Hepatocyte (in vitro differentiated cells): ENCODE measurements at regions not wholly inside any gene's neighbourhood (a gene's known extent, or its start where the extent isn't known, plus 50 kb on each side); places are given as distances from the start of the nearest gene placed in this dataset.
"Not testable (repeated sequence)": the region's sequence is repeated elsewhere in the genome, so short reads cannot be mapped to it uniquely, and the experiment has no call there.

ENCODE experiments used
- DNase-seq: peaks from one replicate; pipeline ENCODE4 v3.0.0-alpha.2; 2016; ENCODE audit warnings: low spot score
- H2AFZ ChIP-seq: fragments of 200-600 bp; sonication (generic); 2 replicates; pipeline ENCODE4 v1.6.0; 2016; ENCODE audit warnings: antibody characterized with exemption, mild to moderate bottlenecking
- H3K27ac ChIP-seq: fragments of 200-600 bp; sonication (generic); 2 replicates; pipeline ENCODE4 v1.5.1; 2016; ENCODE audit warnings: mild to moderate bottlenecking
- H3K27me3 ChIP-seq: fragments of 200-600 bp; sonication (generic); 2 replicates; pipeline ENCODE4 v1.6.1; 2016
- H3K36me3 ChIP-seq: fragments of 200-600 bp; sonication (generic); replicated peaks from 2 replicates; pipeline ENCODE4 v1.5.1; 2016; ENCODE audit warnings: low read depth; ENCODE audit not compliant: insufficient read depth
- H3K4me1 ChIP-seq: fragments of 200-600 bp; sonication (generic); 2 replicates; pipeline ENCODE4 v1.5.1; 2016; ENCODE audit warnings: mild to moderate bottlenecking, moderate library complexity; ENCODE audit not compliant: insufficient read depth
- H3K4me2 ChIP-seq: fragments of 200-600 bp; sonication (generic); 2 replicates; pipeline ENCODE4 v1.6.0; 2016
- H3K4me3 ChIP-seq: fragments of 200-600 bp; sonication (generic); 2 replicates; pipeline ENCODE4 v1.5.1; 2016; ENCODE audit warnings: mild to moderate bottlenecking
- H3K79me2 ChIP-seq: fragments of 200-600 bp; sonication (generic); 2 replicates; pipeline ENCODE4 v1.6.0; 2017; ENCODE audit warnings: mild to moderate bottlenecking
- H3K9me2 ChIP-seq: fragments of 200-600 bp; sonication (generic); replicated peaks from 2 replicates; pipeline ENCODE4 v1.6.0; 2017; ENCODE audit warnings: mild to moderate bottlenecking; ENCODE audit not compliant: insufficient read depth
- H3K9me3 ChIP-seq: fragments of 200-600 bp; sonication (generic); 2 replicates; pipeline ENCODE4 v1.5.1; 2016; ENCODE audit warnings: low read depth, mild to moderate bottlenecking
- H4K20me1 ChIP-seq: fragments of 200-600 bp; sonication (generic); 2 replicates; pipeline ENCODE4 v1.6.0; 2016; ENCODE audit warnings: mild to moderate bottlenecking; ENCODE audit not compliant: insufficient read depth, poor library complexity, severe bottlenecking
- EZH2 ChIP-seq: fragments of 200-600 bp; sonication (generic); IDR thresholded peaks from 2 replicates; pipeline ENCODE4 v1.6.1; 2016; ENCODE audit warnings: antibody characterized with exemption, mild to moderate bottlenecking, borderline replicate concordance
- EZH2phosphoT487 ChIP-seq: fragments of 200-600 bp; sonication (generic); IDR thresholded peaks from one replicate; pipeline ENCODE4 v1.6.1; 2018; ENCODE audit warnings: antibody characterized with exemption, mild to moderate bottlenecking, low read depth, moderate library complexity; ENCODE audit not compliant: unreplicated experiment, severe bottlenecking
- WGBS: methylation state at CpG from one replicate; pipeline ENCODE4 v1.1.6; 2016; ENCODE audit warnings: low lambda C conversion rate; ENCODE audit errors: missing lambda C conversion rate; 5-methylcytosine and 5-hydroxymethylcytosine counted together
- TF ChIP-seq, protein P1 (sequence below): fragments of 200-600 bp; sonication (generic); IDR thresholded peaks from 2 replicates; pipeline ENCODE4 v1.5.1; 2016; ENCODE audit warnings: antibody characterized with exemption, mild to moderate bottlenecking; ENCODE audit not compliant: poor library complexity

GRCh38 chr17:74130841-74131240, 72.6 kb upstream of the RPL38 start:
- Histone ChIP-seq H2AFZ (no peak overlapping the region), H3K9me3 (no peaks in the 10 kb centered on the region), H3K79me2 (no peaks in the 10 kb centered on the region), H3K9me2 (no peaks in the 10 kb centered on the region), H3K27ac (no peak overlapping the region), H4K20me1 (no peaks in the 10 kb centered on the region), H3K36me3 (no peaks in the 10 kb centered on the region), H3K4me1 (no peaks in the 10 kb centered on the region), H3K27me3 (peaks cover 11% of the 10 kb centered on the region), H3K4me3 (no peak overlapping the region), H3K4me2 (no peak overlapping the region)
- DNase-seq, result no peak
- 84% methylated on average over 8 of the region's 8 CpGs for WGBS
- TF ChIP-seq EZH2phosphoT487, result no peak
- TF ChIP-seq, protein P1, sequence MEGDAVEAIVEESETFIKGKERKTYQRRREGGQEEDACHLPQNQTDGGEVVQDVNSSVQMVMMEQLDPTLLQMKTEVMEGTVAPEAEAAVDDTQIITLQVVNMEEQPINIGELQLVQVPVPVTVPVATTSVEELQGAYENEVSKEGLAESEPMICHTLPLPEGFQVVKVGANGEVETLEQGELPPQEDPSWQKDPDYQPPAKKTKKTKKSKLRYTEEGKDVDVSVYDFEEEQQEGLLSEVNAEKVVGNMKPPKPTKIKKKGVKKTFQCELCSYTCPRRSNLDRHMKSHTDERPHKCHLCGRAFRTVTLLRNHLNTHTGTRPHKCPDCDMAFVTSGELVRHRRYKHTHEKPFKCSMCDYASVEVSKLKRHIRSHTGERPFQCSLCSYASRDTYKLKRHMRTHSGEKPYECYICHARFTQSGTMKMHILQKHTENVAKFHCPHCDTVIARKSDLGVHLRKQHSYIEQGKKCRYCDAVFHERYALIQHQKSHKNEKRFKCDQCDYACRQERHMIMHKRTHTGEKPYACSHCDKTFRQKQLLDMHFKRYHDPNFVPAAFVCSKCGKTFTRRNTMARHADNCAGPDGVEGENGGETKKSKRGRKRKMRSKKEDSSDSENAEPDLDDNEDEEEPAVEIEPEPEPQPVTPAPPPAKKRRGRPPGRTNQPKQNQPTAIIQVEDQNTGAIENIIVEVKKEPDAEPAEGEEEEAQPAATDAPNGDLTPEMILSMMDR, result no peak
- no peak for TF ChIP-seq EZH2

DNA sequence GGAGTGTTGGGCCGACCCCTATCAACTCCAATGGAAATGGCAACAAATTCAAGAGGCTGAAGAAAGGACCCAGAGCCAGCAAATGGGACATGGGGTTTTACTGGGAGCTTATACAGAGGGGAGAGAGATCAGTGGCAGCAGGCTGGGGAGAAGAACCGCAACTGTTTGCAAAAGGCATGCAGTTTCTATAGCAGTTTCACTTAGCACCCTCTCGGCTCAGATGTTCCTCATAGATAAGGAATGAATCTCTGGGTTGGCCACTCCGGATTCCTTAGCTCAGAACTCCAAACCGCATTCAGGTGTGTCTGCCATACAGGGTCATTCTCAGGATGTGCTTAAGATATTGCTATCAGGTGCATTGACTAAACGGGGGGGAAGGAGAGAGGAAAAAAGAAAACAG, 71.1 kb upstream of the RPL38 start:
- Histone ChIP-seq H3K4me2 (no peak overlapping the region), H3K36me3 (no peaks in the 10 kb centered on the region), H3K27ac (no peak overlapping the region), H3K4me3 (no peak overlapping the region), H3K9me2 (no peaks in the 10 kb centered on the region), H2AFZ (no peak overlapping the region), H3K27me3 (peaks cover 11% of the 10 kb centered on the region), H4K20me1 (no peaks in the 10 kb centered on the region), H3K79me2 (no peaks in the 10 kb centered on the region), H3K4me1 (no peaks in the 10 kb centered on the region), H3K9me3 (no peaks in the 10 kb centered on the region)
- TF ChIP-seq, protein P1, result no peak
- TF ChIP-seq EZH2 (no peak), EZH2phosphoT487 (no peak)
- DNase-seq, result no peak
- 70% methylated on average over 6 of the region's 6 CpGs for WGBS

DNA sequence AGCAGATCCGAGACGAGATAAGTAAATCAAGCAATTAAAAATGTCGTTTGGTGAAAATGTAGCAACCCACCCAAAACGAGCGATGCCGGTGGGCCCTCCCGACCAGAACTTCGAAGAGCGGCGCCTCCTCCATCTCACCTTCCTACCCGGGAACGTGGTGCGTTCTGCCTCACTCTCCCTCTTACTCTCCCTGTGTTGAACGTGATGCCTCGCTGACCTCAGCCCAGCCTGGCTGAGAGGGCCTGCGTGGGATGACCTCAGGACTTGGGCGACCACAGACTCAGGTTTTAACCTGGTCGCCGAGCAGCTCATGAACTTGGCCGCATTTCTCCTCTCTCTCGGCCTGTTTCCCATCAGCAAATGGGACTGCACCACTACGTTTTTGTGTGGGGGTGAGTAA, 69.7 kb upstream of the RPL38 start:
- Histone ChIP-seq H3K9me3 (no peaks in the 10 kb centered on the region), H2AFZ (no peak overlapping the region), H3K27ac (no peak overlapping the region), H3K36me3 (no peaks in the 10 kb centered on the region), H3K4me3 (no peak overlapping the region), H3K27me3 (peaks cover 11% of the 10 kb centered on the region), H3K79me2 (no peaks in the 10 kb centered on the region), H4K20me1 (no peaks in the 10 kb centered on the region), H3K4me1 (no peaks in the 10 kb centered on the region), H3K4me2 (no peak overlapping the region), H3K9me2 (no peaks in the 10 kb centered on the region)
- no peak for DNase-seq
- 86% methylated on average over 22 of the region's 22 CpGs for WGBS
- no peak for TF ChIP-seq EZH2phosphoT487

- not testable (repeated sequence) for H3K4me1 ChIP-seq, H4K20me1 ChIP-seq, H3K27ac ChIP-seq, H3K4me3 ChIP-seq, H3K36me3 ChIP-seq, H2AFZ ChIP-seq, H3K79me2 ChIP-seq, H3K9me3 ChIP-seq, DNase-seq, H3K4me2 ChIP-seq, H3K9me2 ChIP-seq
- WGBS, result 84% methylated on average over 5 of the region's 5 CpGs
- H3K27me3 ChIP-seq, result peaks cover 11% of the 10 kb centered on the region
Measured at GRCh38 chr17:74134234-74134633, 69.2 kb upstream of the RPL38 start.
